ENCODE measurements at regions not wholly inside any gene's neighbourhood (a gene's known extent, or its start where the extent isn't known, plus 50 kb on each side); places are given as distances from the start of the nearest gene placed in this dataset.

GRCh38 chrX:23515028-23515427, 152.3 kb upstream of the PRDX4 start:
- TF ChIP-seq CTCF (IDR thresholded peaks at IDR 0.05) (no peak), POLR2A (IDR thresholded peaks at IDR 0.05) (no peak)
